Muscle of back (tissue), 3 donors: ENCODE measurements at regions not wholly inside any gene's neighbourhood (a gene's known extent, or its start where the extent isn't known, plus 50 kb on each side); places are given as distances from the start of the nearest gene placed in this dataset.
A peak's percentile ranks its signal among the peaks of the same experiment; 100 is the strongest.
"Not testable (repeated sequence)": the region's sequence is repeated elsewhere in the genome, so short reads cannot be mapped to it uniquely, and the experiment has no call there.

Source experiments
- DNase-seq, 3 donors: peaks; one replicate each; pipeline versions ENCODE4 v3.0.0 to v3.0.0-alpha.2; 2013

GRCh38 chr7:50856231-50856630 is 73.5 kb upstream of the GRB10 start:
- no peak for DNase-seq

DNA sequence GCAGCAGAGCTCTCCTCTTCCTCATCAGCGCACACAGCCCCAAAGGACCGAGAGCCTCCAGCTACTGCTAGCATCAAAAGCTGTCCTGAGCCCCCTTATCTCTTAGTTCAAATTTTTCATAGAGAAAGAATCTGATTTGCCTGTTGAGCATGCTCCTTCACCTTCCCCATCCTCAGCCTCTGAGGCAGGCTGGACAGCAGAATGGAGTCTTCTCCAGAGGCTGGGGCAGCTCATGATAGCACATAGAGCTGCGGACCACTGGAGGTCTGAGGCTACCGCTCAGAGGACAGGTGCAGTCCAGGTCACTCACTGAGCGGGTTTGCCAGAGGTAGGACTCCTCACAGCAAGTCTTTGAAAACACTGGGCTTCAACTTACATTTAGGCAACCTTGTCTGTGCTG is 72.8 kb upstream of the GRB10 start:
- DNase-seq = no peak

DNA sequence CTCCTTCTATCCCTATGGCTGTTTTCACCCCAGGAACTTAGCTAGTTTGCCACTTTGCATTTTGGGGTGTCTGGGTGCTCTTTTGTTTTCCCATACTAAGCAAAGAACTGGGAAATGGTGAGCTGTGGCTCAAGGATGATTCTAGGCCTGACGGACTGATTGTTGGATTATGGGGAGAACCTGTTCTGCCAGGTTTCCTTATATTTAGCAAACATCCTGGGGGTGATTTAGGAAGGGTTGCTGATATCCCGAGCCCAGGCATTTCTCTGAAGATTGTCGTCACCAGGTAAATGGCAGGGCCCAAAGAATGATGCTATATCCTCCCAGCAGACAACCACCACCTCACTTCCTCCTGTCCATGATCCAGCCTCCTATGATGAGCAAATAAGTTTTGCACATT is 72.1 kb upstream of the GRB10 start:
- DNase-seq = no peak

DNA sequence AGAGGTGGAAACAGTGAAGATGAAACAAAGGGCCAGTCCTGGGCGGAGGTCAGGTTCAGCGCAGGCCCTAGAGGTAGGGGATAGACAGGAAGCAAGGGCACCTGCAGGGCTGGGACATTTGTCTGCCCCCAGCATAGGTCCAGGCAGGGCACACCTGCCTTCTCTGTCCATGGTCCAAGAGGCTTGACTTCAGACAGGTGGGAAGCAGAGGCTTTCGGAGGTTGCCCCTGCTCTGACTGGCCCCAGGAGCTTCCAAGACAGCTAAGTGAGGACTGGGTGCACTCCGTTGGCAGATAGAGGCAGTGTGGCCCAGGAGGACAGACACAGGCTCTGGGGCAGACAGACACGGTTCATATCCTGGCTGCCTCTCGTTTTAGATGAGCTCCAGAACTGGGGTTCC is 71.6 kb upstream of the GRB10 start:
- no peak for DNase-seq

GRCh38 chr7:50853311-50853710 is 70.6 kb upstream of the GRB10 start:
- DNase-seq = no peak

DNA sequence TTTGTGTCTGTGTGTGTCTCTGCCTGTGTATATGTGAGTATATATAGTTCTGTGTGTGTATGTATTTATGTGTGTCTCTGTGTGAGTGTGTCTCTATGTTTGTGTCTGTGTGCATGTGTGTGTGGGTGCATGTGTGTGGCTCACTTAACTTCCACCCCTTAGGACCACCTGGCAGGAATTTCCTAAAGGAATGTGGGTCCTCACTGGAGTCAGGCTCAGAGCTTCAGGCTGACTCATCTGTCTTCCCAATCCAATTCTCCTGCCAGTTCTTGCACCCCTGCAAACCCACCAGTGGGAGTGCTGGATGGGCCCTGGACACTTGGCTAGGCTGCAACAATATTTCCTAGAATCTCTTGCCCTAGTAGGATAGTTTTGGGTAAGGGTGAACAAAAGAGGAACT is 70.2 kb upstream of the GRB10 start:
- DNase-seq = no peak

- DNase-seq = no peak
These were observed 69.2 kb upstream of the GRB10 start for GRCh38 chr7:50851891-50852290.

- no peak for DNase-seq
These were observed 68.8 kb upstream of the GRB10 start for GRCh38 chr7:50851451-50851850.

- no peak for DNase-seq
These were observed 67.3 kb upstream of the GRB10 start for GRCh38 chr7:50849991-50850390.

DNA sequence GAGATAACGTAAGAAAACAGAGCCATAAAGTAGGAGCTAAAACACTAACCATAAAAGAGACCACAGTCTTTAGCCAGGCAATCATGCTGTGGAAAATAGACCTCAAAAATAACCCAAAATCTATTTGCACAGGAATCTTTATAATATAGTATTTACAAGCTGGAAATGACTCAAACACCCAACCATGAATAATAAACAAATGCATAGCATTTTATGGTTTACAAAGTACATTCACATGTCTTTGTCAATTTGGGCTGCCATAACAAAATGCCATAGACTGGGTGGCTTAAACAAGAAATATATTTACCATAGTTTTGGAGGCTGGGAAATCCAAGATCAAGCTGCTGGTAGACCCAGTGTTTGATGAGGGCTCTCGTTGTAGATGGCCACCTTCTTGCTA is 65.5 kb upstream of the GRB10 start:
- DNase-seq = no peak

- DNase-seq = not testable (repeated sequence)
These were observed 62.2 kb upstream of the GRB10 start for GRCh38 chr7:50844861-50845260.

DNA sequence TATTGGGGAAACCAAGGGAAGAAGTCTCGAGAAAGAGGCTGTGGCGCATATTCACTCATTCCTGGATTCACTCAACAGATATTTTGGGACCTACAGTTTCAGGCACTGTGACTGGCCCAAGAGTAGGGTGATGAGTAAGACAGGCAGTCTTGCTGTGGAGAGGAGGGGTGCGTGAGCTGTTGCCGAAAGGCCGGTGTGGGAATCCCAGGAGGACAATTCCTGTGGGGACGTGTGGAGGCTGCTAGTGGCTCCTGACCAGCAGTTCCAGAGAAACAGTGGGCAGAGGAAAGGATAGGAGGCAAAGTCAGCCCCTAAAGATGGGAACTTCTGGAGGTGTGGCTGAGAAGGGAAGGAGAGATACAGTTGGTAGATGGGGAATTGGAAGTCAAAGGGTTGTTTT is 59.3 kb upstream of the GRB10 start:
- no peak for DNase-seq

- peak in 1 of 3 donors; percentile 10 for DNase-seq
These were observed 56.1 kb upstream of the GRB10 start for GRCh38 chr7:50838675-50839377.

GRCh38 chr7:50837965-50838364 is 55.3 kb upstream of the GRB10 start:
- no peak for DNase-seq

DNA sequence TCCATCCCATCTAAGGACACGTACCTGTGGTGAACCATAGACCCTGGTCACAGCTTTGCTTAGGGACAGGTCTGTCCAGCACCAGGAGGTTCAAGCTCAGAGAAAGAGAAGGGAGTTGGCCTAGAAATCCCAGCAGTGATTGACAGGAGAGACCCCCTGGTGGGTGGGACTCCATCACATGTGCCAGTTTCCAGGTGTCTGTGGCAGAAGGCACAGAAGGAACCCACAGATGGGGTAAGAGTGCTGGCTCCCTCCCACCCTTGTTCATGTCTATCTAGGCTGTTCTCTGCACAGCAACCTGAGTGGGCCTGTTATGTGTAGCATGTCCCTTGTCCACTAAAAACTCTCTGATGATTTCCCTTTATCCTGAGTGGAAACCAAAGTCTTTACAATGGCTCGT is 54.0 kb upstream of the GRB10 start:
- DNase-seq = no peak

GRCh38 chr7:50835156-50835555 is 52.5 kb upstream of the GRB10 start:
- no peak for DNase-seq

GRCh38 chr7:50834679-50835078 is 52.0 kb upstream of the GRB10 start:
- no peak for DNase-seq

DNA sequence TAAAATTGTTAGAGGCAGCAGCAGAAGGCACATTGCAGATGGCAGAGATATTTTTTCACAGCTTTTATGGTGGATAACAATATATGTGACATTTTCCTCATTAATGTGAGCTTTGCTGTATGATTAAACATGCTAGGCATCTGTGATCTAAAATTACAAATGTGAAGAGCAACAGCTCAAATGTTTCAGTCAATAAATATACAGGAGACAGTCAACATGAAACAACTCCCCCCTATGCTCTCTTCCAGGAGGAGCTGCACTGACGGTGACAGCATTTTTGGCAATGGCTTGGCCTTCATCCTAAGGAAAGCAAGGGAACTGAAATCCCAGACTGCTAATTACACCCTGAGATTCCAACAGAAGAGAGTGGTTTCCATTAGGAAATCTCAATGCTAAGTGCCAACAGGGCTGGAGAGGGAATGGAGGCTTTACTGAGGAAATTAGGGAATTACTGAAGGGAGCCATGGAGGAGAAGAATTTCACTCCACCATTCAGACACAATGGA is 51.4 kb upstream of the GRB10 start:
- no peak for DNase-seq

- no peak for DNase-seq
These were observed 50.0 kb upstream of the GRB10 start for GRCh38 chr7:50832744-50833143.
